DND-41 (cell line): ENCODE measurements at regions not wholly inside any gene's neighbourhood (a gene's known extent, or its start where the extent isn't known, plus 50 kb on each side); places are given as distances from the start of the nearest gene placed in this dataset.

Experiments
- EZH2 ChIP-seq: IDR thresholded peaks from 3 replicates; pipeline ENCODE4 v1.6.1; 2012; ENCODE audit warnings: borderline replicate concordance, low read depth, mild to moderate bottlenecking, moderate library complexity, low read length, inconsistent platforms; ENCODE audit not compliant: severe bottlenecking
- TF ChIP-seq, protein P1 (sequence below): IDR thresholded peaks from 2 replicates; pipeline ENCODE4 v1.5.1; 2012; ENCODE audit warnings: borderline replicate concordance, low read length, moderate library complexity, mild to moderate bottlenecking; ENCODE audit not compliant: poor library complexity, severe bottlenecking; ENCODE audit errors: extremely low read depth

GRCh38 chr5:163861670-163862069, 356.3 kb downstream of the MAT2B start:
- TF ChIP-seq, protein P1, sequence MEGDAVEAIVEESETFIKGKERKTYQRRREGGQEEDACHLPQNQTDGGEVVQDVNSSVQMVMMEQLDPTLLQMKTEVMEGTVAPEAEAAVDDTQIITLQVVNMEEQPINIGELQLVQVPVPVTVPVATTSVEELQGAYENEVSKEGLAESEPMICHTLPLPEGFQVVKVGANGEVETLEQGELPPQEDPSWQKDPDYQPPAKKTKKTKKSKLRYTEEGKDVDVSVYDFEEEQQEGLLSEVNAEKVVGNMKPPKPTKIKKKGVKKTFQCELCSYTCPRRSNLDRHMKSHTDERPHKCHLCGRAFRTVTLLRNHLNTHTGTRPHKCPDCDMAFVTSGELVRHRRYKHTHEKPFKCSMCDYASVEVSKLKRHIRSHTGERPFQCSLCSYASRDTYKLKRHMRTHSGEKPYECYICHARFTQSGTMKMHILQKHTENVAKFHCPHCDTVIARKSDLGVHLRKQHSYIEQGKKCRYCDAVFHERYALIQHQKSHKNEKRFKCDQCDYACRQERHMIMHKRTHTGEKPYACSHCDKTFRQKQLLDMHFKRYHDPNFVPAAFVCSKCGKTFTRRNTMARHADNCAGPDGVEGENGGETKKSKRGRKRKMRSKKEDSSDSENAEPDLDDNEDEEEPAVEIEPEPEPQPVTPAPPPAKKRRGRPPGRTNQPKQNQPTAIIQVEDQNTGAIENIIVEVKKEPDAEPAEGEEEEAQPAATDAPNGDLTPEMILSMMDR, result no peak
- TF ChIP-seq EZH2, result no peak
